GM04503 (cell line): ENCODE measurements at regions not wholly inside any gene's neighbourhood (a gene's known extent, or its start where the extent isn't known, plus 50 kb on each side); places are given as distances from the start of the nearest gene placed in this dataset.

Source experiments
- DNase-seq: peaks from one replicate; pipeline ENCODE4 v3.0.0-alpha.2; 2012; ENCODE audit warnings: low read depth

DNA sequence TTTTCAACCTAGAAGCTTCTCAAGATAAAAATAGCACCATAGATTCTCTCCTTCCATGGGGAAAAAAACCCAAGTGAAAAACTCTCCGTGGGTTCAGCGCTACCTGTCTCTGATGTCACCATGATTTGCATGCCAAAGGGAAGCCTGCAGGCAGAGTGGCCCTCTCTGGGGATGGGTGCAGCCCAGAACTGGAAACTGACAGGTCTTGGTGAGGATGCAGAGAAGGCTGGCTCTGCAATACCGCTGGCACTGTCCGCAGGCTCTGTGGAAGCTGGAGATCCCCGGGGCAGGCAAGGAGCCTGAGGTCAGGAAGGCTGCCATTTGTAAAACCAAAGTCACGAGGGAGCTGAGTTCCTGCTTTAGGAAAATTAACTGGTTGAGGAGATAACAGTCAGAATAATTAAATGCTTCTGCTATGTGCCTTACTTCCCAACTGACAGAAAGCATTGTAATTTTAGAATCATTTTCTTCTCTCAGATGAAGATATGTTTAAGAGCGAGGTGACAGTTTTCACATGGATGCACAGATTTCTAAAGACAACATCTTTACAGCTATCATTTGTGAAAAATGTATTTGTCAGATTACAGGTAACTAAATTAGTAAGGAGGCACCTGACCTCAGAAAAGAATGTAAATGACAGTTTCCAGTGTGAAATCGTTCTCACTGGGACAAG is 731.5 kb upstream of the FZD8 start:
- DNase-seq, result no peak

DNA sequence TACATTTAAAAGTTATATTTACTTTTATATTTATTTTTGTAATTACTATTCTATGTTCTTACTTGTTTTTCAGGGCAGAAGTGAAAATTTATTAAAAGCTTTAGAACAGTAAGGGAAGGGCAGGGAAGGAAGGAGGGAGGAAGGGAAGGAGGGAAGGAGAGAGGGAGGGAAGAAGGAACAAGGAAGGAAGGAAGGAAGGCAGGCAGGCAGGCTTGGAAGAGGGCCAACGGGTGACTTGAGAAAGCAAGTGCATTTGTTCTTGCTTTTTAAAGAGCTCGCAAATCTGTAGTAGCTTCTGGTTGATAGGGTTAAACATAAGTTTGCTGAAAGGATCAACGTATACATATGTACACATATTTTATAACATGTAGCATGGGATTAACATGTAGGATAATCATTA is 725.3 kb upstream of the FZD8 start:
- DNase-seq, result no peak

DNA sequence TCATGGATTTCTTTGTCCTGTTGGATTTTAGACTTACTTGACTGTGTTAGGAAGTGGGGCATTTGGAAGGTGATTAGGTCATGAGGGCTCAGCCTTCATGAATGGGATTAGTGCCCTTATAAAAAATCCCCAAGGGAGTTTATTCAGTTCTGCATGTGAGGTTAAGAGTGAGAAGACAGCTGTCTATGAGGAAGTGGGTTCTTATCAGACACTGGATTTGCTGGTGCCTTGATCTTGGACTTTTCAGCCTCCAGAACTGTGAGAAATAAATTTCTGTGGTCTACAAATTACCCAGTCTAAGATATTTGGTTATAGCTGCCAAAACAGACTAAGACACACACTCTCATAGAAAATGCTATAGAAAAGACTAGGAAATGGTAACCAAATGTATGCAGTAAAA is 724.7 kb upstream of the FZD8 start:
- no peak for DNase-seq

DNA sequence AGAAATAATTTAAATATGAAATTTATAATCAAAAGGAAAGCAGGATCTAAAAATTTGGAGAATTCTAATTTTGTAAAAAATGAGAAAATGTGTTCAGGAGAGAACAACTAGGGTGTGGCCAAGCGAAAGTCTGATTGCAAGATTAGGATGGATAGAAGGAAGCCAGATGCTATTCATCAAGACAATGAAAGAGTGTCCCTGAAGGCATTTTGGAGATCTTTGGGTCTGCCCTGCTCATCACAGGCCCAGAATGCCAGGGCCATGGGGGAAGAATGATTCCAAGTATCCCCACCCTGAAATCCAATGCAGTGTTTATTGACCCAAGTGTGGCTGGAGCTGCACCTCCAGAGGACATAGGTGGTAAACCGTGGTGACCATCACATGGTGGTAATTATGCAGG is 724.0 kb upstream of the FZD8 start:
- DNase-seq, result no peak

DNA sequence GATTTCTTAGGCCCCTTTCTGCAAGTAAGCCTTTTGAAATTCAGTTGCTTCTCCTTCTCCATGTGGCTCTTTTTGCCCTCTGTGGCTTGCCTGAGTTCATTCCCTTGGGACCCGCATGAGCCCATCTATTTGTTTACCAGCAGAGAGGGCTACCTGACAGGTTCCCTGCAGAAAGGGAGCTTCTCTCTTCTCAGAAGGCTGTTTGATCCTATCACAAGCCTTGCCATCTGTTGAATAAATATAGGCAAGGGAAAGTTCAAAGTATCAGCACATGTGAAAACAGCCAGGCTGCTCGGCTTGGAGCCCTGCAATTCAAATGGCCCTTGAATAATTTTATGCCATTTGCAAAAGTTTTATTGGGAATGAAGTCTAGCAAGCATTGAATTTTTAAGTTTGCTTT is 720.2 kb upstream of the FZD8 start:
- no peak for DNase-seq

DNA sequence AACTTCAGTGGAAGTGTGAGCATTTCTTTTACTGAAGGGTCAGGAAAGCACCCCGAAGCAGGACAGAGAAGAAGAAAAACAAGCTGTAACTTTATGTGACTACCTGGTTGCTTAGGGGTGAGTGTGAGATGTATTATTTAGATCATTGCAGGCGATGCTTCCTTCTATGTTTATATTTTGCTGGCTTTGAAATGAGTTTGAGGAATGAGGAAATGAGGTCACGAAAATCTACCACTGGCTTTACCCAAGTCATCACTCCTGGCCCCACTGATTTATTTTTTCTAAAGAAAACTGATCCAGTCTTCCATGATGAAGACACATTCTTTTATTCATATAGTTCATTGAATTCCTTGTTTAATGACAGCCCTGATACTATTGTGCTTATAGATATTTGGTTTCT is 716.6 kb upstream of the FZD8 start:
- no peak for DNase-seq

DNA sequence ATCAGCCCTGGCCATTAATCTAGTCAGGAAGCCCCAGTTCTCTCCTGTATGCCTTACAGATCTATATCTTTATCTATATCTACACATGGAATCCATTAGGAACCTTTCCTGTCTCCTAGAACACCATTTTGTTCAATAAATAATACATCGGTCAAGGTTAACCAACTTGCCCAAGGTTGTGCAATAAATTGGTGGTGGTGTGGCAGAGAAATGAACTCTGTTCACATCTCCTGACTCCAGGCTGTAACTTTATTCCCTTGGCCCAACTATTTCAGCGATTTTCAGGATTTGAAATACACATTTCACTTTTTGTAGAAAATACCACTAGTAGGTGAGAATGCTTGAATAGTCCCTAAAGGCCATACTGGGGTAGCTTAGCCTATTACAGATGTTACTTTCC is 712.5 kb upstream of the FZD8 start:
- DNase-seq, result no peak

DNA sequence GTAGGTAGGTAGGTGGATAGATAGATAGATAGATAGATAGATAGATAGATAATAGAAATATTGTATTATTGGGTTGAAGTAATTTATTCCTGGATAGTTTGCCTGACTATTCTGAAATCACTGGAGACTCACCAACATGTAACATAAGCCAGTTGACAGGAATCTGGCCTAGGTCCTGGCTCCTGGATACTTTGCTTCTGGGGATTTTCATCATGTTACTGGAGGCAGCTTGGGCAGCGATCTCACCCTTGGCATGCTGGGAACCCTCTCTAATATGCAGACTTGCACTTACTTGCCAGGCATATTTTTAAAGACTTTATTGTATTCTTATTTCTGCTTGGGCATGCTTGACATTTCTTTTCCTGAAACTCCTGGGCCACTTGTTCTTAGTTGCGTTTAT is 709.1 kb upstream of the FZD8 start:
- no peak for DNase-seq

DNA sequence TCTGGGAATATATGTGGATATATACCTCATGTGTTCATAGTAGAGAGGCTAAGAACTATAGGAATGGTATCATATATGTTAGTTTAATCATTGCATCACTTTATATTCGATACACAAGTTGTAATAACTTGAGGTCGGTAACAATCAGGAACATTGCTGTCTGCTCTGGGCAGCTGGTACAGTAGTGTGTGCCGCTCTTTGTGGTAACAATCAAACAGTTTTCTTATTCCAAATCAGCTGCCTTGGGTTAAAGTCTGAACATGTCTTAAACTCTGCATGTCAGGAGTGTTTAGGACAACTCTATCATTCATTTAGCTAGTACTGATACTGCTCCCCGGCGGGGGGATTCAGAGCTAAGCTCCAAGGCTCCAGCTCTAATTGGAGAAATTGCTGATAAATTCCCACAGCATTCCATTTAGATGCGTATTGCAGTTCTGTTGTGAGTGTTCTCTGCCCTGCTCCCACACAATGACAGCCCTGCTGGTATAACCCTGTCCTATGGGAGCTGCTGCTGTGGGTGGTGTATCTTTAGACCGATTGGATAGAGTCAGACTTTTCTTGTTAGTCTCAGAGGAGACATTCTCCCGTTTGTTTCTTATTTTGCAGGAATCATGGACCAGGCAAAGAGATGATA is 707.5 kb upstream of the FZD8 start:
- DNase-seq, result peak; percentile 63

DNA sequence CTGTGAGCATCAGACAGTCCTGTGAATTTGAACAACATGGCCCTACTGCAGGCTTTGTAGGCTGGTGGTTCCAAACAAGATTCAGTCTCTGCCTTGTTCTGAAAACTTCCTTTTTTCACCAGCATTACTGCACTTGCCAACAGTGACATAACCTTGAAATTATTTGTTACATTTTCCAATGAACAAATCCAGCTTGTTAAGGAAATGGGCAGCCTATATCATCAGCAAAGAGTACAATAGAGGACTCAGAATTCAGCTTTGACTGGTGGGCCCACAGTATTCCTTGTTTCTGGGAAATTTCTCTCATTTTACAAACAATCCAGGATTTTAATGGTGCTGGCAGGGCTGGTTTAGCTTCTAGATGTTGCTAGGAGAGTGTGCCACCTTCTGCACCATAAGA is 703.7 kb upstream of the FZD8 start:
- DNase-seq, result no peak

DNA sequence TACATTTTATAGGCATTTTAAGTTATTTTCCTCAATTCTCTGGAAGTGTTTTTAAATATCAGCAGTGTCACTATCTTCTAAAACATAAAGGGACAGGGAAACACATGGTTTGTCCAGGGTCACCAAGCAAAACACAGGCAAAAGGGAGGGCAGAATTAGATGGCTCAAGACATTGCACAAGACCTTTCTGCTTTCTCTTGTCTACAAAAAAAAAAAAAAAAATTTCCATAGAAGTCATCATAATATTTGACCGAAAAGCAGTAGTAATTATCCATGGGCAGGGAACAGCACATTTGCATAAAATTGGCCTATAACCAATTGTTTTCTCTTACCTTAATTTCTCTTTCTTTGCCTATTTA is 703.1 kb upstream of the FZD8 start:
- no peak for DNase-seq

DNA sequence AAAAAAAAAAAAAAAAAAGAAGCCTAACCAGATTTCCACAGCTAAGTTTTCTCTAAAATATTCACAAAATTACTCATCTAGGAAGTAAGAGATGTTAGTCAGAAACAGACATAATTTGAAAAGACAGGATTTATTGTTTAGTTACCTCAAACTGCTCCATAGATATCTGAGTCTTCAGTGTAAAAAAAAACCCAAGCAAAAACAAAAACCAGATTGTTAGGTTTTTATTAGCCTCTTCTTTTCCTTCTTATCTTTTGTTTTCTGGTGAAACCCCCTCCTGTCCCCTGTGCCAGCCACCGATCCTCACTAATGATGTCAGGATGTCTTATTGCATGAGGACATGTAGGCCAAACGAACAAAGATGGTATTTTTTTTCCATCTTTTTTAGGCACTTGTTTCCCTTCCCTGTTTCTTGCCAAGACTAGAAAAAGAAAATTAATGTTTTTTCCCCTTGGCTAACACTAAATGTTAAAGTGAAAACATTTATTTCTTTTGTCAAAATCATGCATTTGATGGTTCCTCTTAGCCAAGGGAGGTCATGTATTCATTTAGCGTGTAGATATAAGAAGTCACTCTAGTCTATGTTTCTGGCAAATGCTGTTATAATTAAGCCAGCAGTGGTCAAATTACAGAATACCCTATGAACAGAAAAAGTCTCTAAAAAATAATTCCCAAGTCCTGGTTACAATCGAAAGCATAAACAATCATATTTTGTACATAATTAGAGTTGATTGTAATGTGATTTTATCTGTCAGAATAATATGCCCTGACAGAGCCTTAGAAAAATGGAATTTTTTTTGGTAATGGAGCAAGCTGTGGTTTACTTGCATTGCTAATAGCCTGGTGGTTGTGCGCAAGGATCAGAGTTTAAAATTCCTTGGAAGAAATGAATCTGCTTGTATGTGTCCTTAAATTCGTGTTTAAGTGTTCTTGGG is 702.4 kb upstream of the FZD8 start:
- no peak for DNase-seq

DNA sequence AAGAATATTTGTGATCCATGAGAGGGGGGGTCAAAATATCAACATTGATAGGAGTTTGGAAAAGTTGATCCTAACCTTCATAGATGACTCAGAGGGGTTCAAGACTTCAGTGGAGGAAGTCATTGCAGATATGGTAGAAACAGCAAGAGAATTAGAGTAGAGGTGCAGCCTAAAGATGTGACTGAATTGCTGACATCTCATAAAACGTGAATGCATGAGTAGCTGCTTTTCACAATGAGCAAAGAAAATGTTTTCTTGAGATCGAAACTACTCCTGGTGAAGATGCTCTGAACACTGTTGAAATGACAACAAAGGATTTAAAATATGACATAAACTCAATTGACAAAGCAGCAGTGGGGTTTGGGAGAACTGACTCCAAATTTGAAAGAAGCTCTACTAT is 700.7 kb upstream of the FZD8 start:
- no peak for DNase-seq

DNA sequence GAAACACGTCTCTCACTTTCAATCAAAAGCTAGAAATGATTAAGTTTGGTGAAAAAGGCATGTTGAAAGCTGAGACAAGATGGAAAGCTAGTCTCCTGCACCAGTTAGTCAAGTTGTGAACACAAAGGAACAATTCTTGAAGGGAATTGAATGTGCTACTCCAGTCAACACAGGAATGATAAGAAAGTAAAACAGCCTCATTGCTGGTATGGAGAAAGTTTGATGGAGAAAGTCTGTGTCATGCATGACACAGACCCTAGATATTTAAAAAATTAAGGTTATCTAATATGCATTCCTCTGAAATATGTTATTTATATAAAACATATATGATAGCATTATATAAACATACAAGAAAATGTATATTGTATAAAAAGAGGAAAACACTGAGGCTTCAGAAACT is 699.4 kb upstream of the FZD8 start:
- DNase-seq, result no peak

DNA sequence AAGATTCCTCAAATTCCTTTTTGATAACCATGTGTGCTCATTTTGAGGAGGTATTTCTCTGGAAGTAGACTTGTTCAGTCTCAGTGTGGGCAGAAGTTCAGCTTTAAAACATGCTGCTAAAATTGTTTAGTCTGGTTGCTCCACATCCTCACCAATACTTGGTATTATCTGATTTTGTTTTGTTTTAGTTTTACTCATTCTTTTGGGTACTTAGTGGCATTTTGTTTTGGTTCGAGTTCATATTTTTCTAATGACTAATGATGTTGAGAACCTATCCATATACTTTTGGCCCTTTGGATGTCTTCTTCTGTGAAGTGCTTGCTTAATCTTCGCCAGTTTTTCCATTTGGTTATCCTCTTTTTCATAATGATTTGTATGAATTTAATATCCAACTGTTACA is 694.2 kb upstream of the FZD8 start:
- DNase-seq, result peak; percentile 87

DNA sequence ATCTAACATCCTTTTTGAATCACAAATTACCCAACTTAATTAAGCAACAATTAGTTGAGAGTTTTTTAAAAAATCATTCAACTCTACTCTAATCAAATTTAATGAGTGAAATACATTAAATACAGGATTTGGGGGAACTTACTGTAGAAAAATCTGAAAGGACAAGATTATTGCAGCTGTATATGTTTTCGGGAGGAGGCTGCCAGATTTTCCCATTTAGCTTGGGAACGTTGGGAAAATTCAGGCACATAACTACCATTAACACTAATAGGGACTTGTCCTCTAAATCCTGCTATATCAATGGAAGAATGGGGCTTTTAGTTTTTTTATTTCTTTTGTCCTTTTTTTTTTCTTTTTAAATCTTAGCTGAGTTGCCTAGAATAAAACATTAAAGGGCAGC is 691.4 kb upstream of the FZD8 start:
- DNase-seq, result no peak

DNA sequence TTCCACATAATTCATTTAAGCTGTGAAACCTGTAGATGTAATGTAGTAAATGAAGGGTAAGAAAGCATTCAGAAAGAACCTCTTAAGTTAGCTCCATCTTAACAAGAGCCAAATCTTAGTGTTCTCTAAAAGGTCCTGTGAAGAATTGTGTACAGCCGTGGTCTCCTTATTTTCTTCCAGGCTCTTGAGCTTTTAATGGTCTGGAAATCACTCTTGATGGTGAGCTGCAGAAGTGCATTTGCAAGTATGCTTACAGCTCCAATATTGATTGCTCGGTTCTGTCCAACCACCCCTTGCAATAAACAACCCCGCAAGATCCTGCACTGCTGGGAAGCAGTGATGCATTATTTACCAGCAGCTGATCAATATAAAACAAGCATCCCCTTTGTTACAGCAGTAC is 690.8 kb upstream of the FZD8 start:
- no peak for DNase-seq

DNA sequence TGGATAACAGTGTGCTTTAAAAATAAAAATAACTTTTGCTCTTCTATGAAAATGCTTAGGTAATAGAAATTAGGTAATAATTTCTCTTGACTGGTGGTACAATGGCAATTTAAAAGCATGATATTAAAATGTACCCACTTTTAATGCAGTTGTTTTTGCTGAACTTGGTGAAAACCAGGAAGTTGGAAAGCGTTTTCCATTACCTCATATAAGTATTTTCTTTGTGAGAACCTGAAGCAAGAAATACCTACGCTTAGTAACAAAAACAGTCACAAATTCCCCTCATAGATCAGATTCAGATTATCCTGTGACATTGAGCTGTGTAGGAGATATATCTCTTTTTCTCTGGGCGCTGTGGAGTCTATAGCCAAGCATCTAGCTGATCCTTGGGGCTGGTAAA is 689.0 kb upstream of the FZD8 start:
- no peak for DNase-seq

DNA sequence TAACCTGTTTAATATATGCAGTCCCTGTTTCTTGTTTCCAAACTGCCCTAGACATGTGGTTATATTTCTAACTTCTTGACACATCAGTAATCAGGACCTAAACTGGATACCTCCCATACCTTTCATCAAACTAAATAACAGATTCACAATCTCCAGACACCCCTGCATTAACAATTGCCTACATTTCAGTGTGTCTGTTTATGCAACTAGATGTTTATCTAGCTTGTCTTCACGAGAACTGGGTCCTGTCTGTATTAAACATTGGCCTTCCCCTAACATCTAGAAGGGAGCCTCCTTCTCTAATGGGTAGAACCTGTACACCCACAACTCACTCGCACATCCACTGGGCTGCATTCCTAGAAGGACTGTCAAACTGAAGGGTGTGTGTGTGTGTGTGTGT is 683.7 kb upstream of the FZD8 start:
- no peak for DNase-seq

DNA sequence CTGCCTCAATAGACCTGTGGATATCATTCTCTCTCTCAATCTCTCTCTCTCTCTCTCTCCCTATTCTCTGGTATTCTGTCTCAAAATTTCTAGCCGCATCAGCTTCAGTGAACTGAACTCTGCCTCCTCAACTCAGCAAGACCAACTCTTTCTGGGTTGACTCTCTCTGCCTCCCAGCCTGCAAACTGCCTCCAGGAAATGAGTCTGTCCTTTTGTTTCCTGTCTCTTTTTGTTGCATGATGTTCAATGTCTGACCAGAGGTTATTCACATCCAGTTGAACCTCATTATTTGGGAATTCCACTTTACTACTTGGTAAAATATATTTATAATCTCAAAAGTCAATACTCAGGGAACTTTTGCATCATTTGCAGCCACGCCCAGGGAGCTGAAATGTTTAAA is 682.7 kb upstream of the FZD8 start:
- DNase-seq, result no peak

DNA sequence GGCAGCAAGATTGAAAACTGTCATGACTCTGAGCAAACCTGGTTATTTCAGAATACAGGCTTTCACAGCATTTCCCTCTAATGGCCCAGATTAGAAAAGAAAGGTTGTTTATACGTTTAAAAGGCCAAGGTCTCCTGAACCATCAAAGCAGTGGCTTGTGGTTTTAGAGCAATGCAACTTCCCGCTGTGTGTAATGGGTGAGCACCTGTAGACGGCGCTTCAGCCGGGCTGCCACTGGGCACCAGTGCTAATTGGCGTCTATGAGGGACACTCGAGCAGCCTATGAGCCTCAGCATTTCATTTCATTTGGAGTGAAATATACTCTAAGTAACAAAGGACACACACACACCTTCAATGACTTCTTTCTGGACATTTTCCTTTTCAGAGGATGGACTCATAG is 671.0 kb upstream of the FZD8 start:
- DNase-seq, result no peak

DNA sequence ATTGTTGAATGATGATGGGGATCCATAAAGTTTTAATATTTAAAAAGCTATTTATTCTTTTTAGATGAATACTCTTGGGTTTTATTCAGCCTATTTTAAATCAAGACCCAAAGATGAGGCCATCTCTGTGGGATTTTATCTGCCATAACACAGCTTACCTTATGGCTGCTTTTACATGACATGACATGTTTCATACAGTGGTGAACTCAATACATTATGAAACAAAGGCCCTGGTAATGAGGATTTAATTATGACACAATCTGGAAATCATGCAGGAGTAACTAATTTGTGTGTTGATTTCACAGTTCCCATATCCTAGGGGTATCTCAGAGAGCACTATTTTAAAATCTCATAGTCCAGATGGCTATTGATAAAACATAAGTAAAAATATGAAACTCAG is 661.8 kb upstream of the FZD8 start:
- DNase-seq, result no peak

DNA sequence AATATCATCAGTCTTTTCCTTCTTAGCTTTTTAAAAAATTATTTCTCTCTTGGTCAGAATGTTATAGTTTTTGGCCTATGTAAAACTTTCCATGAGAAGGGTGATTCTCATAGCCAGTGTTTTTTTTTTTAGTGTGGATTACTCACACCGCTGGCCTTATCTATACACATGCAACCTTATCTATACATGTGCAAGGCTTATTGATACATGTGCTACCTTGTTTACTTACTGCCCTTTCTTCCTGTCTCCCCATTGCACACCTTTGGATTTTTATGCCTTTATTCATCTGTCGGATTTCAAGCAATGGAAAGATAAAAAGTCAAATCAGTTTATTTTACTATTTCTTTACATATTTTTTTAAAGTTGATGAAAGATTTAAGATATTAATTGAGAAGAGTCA is 660.0 kb upstream of the FZD8 start:
- no peak for DNase-seq
